ENCODE measurements at regions not wholly inside any gene's neighbourhood (a gene's known extent, or its start where the extent isn't known, plus 50 kb on each side); places are given as distances from the start of the nearest gene placed in this dataset.
A peak's percentile ranks its signal among the peaks of the same experiment; 100 is the strongest.

DNA sequence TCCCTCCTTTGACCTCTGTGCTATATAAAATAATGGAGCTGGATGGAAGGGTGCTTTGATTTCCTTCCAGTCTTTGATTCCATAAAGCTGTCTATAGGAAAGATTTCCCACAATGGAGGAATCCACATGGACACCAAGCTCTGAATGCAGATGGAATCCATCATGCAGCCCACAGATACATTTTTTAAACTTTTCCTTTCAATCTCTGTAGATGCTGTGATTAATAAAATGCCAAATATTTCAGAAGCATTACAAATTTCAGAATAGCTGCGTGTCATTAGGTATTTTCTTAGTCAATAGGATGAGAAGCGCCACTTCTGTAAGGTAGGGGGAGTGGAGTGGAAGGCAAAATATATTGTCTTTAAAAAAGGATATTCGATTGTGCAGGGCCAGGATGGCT, 489.0 kb downstream of the NTRK3 start:
- H3K4me3 ChIP-seq: no peak overlapping the region
- H3K27ac ChIP-seq: no peak overlapping the region
- peaks cover 4% of the 10 kb centered on the region for H3K4me1 ChIP-seq (ENCODE audit: low read depth)
- H3K9me3 ChIP-seq (ENCODE audit: low read depth): no peaks in the 10 kb centered on the region
- DNase-seq (ENCODE audit: low read depth in 1 of 2, low spot score in 1 of 2): no peak
- TF ChIP-seq, protein P1, sequence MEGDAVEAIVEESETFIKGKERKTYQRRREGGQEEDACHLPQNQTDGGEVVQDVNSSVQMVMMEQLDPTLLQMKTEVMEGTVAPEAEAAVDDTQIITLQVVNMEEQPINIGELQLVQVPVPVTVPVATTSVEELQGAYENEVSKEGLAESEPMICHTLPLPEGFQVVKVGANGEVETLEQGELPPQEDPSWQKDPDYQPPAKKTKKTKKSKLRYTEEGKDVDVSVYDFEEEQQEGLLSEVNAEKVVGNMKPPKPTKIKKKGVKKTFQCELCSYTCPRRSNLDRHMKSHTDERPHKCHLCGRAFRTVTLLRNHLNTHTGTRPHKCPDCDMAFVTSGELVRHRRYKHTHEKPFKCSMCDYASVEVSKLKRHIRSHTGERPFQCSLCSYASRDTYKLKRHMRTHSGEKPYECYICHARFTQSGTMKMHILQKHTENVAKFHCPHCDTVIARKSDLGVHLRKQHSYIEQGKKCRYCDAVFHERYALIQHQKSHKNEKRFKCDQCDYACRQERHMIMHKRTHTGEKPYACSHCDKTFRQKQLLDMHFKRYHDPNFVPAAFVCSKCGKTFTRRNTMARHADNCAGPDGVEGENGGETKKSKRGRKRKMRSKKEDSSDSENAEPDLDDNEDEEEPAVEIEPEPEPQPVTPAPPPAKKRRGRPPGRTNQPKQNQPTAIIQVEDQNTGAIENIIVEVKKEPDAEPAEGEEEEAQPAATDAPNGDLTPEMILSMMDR (IDR thresholded peaks at IDR 0.05; ENCODE audit: low read depth, low read length): no peak
- H3K36me3 ChIP-seq: no peaks in the 10 kb centered on the region
- no peaks in the 10 kb centered on the region for H3K27me3 ChIP-seq

DNA sequence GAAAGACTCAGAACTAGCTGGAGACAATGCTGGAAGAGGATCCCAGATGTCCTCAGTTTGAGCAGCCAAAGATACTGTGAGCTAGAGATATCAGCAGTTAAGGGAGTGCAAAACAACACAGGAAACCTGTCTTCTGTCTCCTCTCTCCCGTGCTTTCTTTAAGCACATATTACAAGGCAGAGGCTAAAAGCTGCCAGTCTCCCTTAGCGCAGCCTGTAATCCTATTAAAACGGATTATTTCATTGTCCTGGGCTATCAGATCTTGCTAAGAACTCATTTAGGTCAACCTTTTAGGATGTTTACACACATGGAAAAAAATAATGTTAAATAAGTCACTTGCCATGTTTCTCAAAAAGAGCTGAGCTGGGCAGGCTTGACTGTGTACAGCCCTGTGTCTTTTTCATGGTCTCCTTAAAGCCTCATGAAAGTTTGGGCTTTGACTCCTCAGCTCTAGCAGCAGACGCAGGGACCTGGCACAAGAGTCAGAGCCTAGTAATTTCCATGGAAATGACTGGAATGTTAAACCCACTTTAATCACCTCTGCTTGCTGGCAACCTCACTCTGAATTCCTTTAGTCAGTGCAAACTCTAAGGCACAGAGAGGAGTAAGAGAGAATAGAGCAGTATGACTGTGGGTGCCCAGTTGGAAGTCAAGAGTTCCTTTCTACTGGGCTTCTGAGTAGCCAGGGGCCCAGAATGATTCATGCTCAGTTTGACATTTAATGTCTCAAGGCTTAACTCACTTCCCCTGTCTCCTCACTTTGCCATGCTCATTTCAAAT, 491.9 kb downstream of the NTRK3 start:
- no peaks in the 10 kb centered on the region for H3K36me3 ChIP-seq
- peaks cover 4% of the 10 kb centered on the region for H3K4me1 ChIP-seq (ENCODE audit: low read depth)
- DNase-seq (ENCODE audit: low read depth in 1 of 2, low spot score in 1 of 2): peak in 1 of 2 donors; percentile 62
- H3K4me3 ChIP-seq: no peak overlapping the region
- H3K9me3 ChIP-seq (ENCODE audit: low read depth): no peaks in the 10 kb centered on the region
- no peak overlapping the region for H3K27ac ChIP-seq
- H3K27me3 ChIP-seq: no peaks in the 10 kb centered on the region
- TF ChIP-seq, protein P1 (IDR thresholded peaks at IDR 0.05; ENCODE audit: low read depth, low read length): no peak

DNA sequence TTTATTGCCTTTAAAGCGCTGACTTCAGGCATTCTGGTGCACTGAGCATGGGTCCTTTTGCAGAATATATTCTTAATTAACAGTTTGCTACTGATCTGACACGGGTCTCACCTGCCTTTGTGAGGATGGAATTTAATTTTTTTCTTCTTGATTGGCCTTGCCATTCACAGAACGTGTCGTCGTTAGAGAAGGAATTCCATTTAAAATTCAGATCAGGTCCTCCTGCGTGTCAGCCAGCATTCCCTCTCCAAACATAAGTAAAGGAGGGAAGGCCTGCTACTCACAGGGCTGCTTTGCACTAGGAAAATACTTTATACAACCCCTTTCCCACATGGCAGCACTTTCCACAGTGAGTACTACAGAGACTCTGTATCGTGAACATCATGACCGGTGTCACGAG, 492.7 kb downstream of the NTRK3 start:
- TF ChIP-seq, protein P1 (IDR thresholded peaks at IDR 0.05; ENCODE audit: low read depth, low read length): no peak
- no peaks in the 10 kb centered on the region for H3K36me3 ChIP-seq
- no peaks in the 10 kb centered on the region for H3K27me3 ChIP-seq
- no peak overlapping the region for H3K4me3 ChIP-seq
- DNase-seq (ENCODE audit: low read depth in 1 of 2, low spot score in 1 of 2): no peak
- no peak overlapping the region for H3K27ac ChIP-seq
- H3K4me1 ChIP-seq (ENCODE audit: low read depth): peaks cover 4% of the 10 kb centered on the region
- H3K9me3 ChIP-seq (ENCODE audit: low read depth): no peaks in the 10 kb centered on the region

DNA sequence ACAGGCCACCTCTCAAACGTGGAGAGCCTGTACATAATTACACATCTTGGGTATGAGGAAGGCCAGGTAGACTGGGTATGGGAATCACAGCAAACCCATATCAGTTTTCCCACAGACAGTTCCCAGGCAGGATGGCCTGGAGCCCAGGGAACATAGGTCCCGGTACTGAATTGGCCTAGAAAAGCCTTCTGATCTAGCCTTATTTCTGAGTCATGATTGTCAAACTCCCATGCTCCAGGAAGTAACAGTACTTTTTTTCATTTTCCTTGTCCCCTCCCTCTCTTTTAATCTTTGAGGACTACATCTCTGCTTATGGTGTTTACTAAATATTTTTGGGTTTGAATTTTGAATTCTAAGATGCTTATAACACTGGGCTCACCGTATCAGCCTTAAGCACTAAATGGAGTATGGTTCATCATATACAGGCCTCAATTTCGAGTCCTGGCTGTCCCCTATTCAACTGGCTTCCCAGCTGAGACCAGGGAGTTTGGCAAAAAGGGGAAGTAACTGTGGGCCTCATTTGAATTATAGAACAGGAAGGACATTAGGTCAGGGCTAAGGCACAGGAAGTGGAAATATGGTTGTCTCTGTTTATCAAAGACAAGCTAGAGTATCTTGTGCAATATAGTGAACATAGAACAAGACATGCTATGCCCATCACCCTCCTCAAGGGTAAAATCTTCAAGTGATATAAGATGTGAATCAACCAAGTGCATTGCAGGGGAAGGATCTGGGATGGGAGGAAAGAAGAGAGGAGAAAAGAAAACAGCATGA, 494.6 kb downstream of the NTRK3 start:
- TF ChIP-seq, protein P1 (IDR thresholded peaks at IDR 0.05; ENCODE audit: low read depth, low read length): no peak
- DNase-seq (ENCODE audit: low read depth in 1 of 2, low spot score in 1 of 2): peak in 1 of 2 donors; percentile 47
- Histone ChIP-seq H3K36me3 (no peaks in the 10 kb centered on the region), H3K4me3 (no peak overlapping the region), H3K9me3 (ENCODE audit: low read depth) (no peaks in the 10 kb centered on the region), H3K27me3 (no peaks in the 10 kb centered on the region), H3K4me1 (ENCODE audit: low read depth) (peaks cover 4% of the 10 kb centered on the region), H3K27ac (no peak overlapping the region)

DNA sequence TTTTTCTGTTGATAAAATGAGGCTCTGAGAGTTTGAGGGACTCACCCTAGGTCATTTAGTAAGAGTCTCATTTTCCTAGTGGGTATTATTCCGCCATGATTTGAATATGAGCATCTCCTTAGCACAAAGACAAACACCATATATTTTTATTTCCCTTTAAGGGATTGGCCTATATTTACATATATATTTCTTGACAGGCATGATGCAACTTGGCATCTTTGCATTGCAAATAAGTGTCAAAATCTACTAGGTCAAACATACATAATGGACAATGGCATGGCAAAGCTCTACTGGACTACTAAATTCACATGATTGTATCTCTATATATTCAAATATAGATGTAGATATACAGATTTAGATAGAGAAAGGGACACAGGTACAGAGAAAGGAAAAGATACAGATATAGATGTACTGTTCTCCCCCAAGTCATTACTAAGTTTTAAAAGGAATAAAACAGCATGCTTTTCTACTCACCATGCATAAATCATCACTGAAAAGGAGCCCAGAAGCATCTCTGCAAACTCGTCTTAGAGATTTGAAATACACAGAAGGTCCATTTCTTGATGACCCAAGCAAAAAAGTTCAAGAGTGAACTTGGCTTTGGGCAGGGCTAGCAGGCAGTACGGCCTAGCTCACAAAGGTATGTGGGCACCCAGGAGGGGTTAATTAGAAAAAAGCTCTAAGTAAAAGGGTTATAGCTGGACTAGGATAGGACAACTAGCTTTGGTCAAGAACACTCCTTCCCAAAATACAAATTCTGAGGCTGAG, 495.8 kb downstream of the NTRK3 start:
- no peaks in the 10 kb centered on the region for H3K36me3 ChIP-seq
- no peak overlapping the region for H3K4me3 ChIP-seq
- H3K9me3 ChIP-seq (ENCODE audit: low read depth): no peaks in the 10 kb centered on the region
- no peak overlapping the region for H3K27ac ChIP-seq
- peaks cover 4% of the 10 kb centered on the region for H3K4me1 ChIP-seq (ENCODE audit: low read depth)
- H3K27me3 ChIP-seq: no peaks in the 10 kb centered on the region
- TF ChIP-seq, protein P1 (IDR thresholded peaks at IDR 0.05; ENCODE audit: low read depth, low read length): no peak
- DNase-seq (ENCODE audit: low read depth in 1 of 2, low spot score in 1 of 2): no peak

All from cardiac muscle cell (in vitro differentiated cells and primary cell).